ENCODE measurements at regions not wholly inside any gene's neighbourhood (a gene's known extent, or its start where the extent isn't known, plus 50 kb on each side); places are given as distances from the start of the nearest gene placed in this dataset.

- no peaks in the 10 kb centered on the region for H3K36me3 ChIP-seq (ENCODE audit: control insufficient read depth, insufficient read depth, low read length)
- no peaks in the 10 kb centered on the region for H3K27me3 ChIP-seq (ENCODE audit: control insufficient read depth, insufficient read depth, low read length)
- H3K4me1 ChIP-seq (ENCODE audit: control insufficient read depth, insufficient read depth, low read length) = no peaks in the 10 kb centered on the region
- H3K9me3 ChIP-seq (ENCODE audit: control insufficient read depth, insufficient read depth, low read depth, low read length) = peaks cover 3% of the 10 kb centered on the region
- H3K9ac ChIP-seq (ENCODE audit: low read length) = no peak overlapping the region
- no peak overlapping the region for H3K4me3 ChIP-seq (ENCODE audit: low read depth, low read length)
- H3K27ac ChIP-seq (ENCODE audit: low read depth, low read length) = no peak overlapping the region
Observed at GRCh38 chr1:5253036-5253435, 598.6 kb downstream of the AJAP1 start.

GRCh38 chr1:5250336-5250735 is 595.9 kb downstream of the AJAP1 start:
- Histone ChIP-seq H3K27me3 (ENCODE audit: control insufficient read depth, insufficient read depth, low read length) (no peaks in the 10 kb centered on the region; the same call in 1 of the 2 replicates), H3K9me3 (ENCODE audit: control insufficient read depth, insufficient read depth, low read depth, low read length) (no peaks in the 10 kb centered on the region), H3K4me1 (ENCODE audit: control insufficient read depth, insufficient read depth, low read length) (no peaks in the 10 kb centered on the region), H3K27ac (ENCODE audit: low read depth, low read length) (no peak overlapping the region), H3K9ac (ENCODE audit: low read length) (no peak overlapping the region), H3K4me3 (ENCODE audit: low read depth, low read length) (no peak overlapping the region), H3K36me3 (ENCODE audit: control insufficient read depth, insufficient read depth, low read length) (no peaks in the 10 kb centered on the region)

- Histone ChIP-seq H3K36me3 (ENCODE audit: control insufficient read depth, insufficient read depth, low read length) (no peaks in the 10 kb centered on the region), H3K27me3 (ENCODE audit: control insufficient read depth, insufficient read depth, low read length) (no peaks in the 10 kb centered on the region; the same call in 1 of the 2 replicates), H3K4me3 (ENCODE audit: low read depth, low read length) (no peak overlapping the region), H3K9ac (ENCODE audit: low read length) (no peak overlapping the region), H3K27ac (ENCODE audit: low read depth, low read length) (no peak overlapping the region), H3K9me3 (ENCODE audit: control insufficient read depth, insufficient read depth, low read depth, low read length) (no peaks in the 10 kb centered on the region), H3K4me1 (ENCODE audit: control insufficient read depth, insufficient read depth, low read length) (no peaks in the 10 kb centered on the region)
Observed at GRCh38 chr1:5245348-5245747, 590.9 kb downstream of the AJAP1 start.

- Histone ChIP-seq H3K4me3 (ENCODE audit: low read depth, low read length) (no peak overlapping the region), H3K27ac (ENCODE audit: low read depth, low read length) (no peak overlapping the region), H3K27me3 (ENCODE audit: control insufficient read depth, insufficient read depth, low read length) (no peaks in the 10 kb centered on the region; the same call in 1 of the 2 replicates), H3K4me1 (ENCODE audit: control insufficient read depth, insufficient read depth, low read length) (no peaks in the 10 kb centered on the region), H3K9ac (ENCODE audit: low read length) (no peak overlapping the region), H3K36me3 (ENCODE audit: control insufficient read depth, insufficient read depth, low read length) (no peaks in the 10 kb centered on the region), H3K9me3 (ENCODE audit: control insufficient read depth, insufficient read depth, low read depth, low read length) (no peaks in the 10 kb centered on the region)
Observed at GRCh38 chr1:5244631-5245285, 590.3 kb downstream of the AJAP1 start.

- Histone ChIP-seq H3K4me1 (ENCODE audit: control insufficient read depth, insufficient read depth, low read length) (no peaks in the 10 kb centered on the region), H3K27ac (ENCODE audit: low read depth, low read length) (no peak overlapping the region), H3K36me3 (ENCODE audit: control insufficient read depth, insufficient read depth, low read length) (no peaks in the 10 kb centered on the region), H3K9me3 (ENCODE audit: control insufficient read depth, insufficient read depth, low read depth, low read length) (peaks cover 5% of the 10 kb centered on the region; the same call in 1 of the 2 replicates), H3K9ac (ENCODE audit: low read length) (no peak overlapping the region), H3K27me3 (ENCODE audit: control insufficient read depth, insufficient read depth, low read length) (no peaks in the 10 kb centered on the region; the same call in 1 of the 2 replicates), H3K4me3 (ENCODE audit: low read depth, low read length) (no peak overlapping the region)
Observed at GRCh38 chr1:5242850-5243249, 588.4 kb downstream of the AJAP1 start.

- no peaks in the 10 kb centered on the region for H3K36me3 ChIP-seq (ENCODE audit: control insufficient read depth, insufficient read depth, low read length)
- H3K9ac ChIP-seq (ENCODE audit: low read length) = no peak overlapping the region
- no peak overlapping the region for H3K4me3 ChIP-seq (ENCODE audit: low read depth, low read length)
- 0 out of 2 replicates have a peak, but pooled peaks cover 6% of the 10 kb centered on the region for H3K4me1 ChIP-seq (ENCODE audit: control insufficient read depth, insufficient read depth, low read length)
- H3K27ac ChIP-seq (ENCODE audit: low read depth, low read length) = no peak overlapping the region
- peaks cover 5% of the 10 kb centered on the region; the same call in 1 of the 2 replicates for H3K9me3 ChIP-seq (ENCODE audit: control insufficient read depth, insufficient read depth, low read depth, low read length)
- no peaks in the 10 kb centered on the region for H3K27me3 ChIP-seq (ENCODE audit: control insufficient read depth, insufficient read depth, low read length)
Observed at GRCh38 chr1:5239911-5240310, 585.5 kb downstream of the AJAP1 start.

GRCh38 chr1:5238351-5239130 is 584.1 kb downstream of the AJAP1 start:
- H3K4me3 ChIP-seq (ENCODE audit: low read depth, low read length) = no peak overlapping the region
- H3K9ac ChIP-seq (ENCODE audit: low read length) = no peak overlapping the region
- peaks cover 8% of the 10 kb centered on the region; the same call in 1 of the 2 replicates for H3K9me3 ChIP-seq (ENCODE audit: control insufficient read depth, insufficient read depth, low read depth, low read length)
- 0 out of 2 replicates have a peak, but pooled peaks cover 6% of the 10 kb centered on the region for H3K4me1 ChIP-seq (ENCODE audit: control insufficient read depth, insufficient read depth, low read length)
- no peak overlapping the region for H3K27ac ChIP-seq (ENCODE audit: low read depth, low read length)
- no peaks in the 10 kb centered on the region for H3K27me3 ChIP-seq (ENCODE audit: control insufficient read depth, insufficient read depth, low read length)
- H3K36me3 ChIP-seq (ENCODE audit: control insufficient read depth, insufficient read depth, low read length) = no peaks in the 10 kb centered on the region

- no peak overlapping the region for H3K27ac ChIP-seq (ENCODE audit: low read depth, low read length)
- no peak overlapping the region for H3K9ac ChIP-seq (ENCODE audit: low read length)
- no peaks in the 10 kb centered on the region for H3K36me3 ChIP-seq (ENCODE audit: control insufficient read depth, insufficient read depth, low read length)
- H3K9me3 ChIP-seq (ENCODE audit: control insufficient read depth, insufficient read depth, low read depth, low read length) = peaks cover 19% of the 10 kb centered on the region
- no peaks in the 10 kb centered on the region for H3K27me3 ChIP-seq (ENCODE audit: control insufficient read depth, insufficient read depth, low read length)
- H3K4me3 ChIP-seq (ENCODE audit: low read depth, low read length) = no peak overlapping the region
- 0 out of 2 replicates have a peak, but pooled peaks cover 6% of the 10 kb centered on the region for H3K4me1 ChIP-seq (ENCODE audit: control insufficient read depth, insufficient read depth, low read length)
Observed at GRCh38 chr1:5235355-5235899, 581.0 kb downstream of the AJAP1 start.

GRCh38 chr1:5232537-5232936 is 578.1 kb downstream of the AJAP1 start:
- Histone ChIP-seq H3K9me3 (ENCODE audit: control insufficient read depth, insufficient read depth, low read depth, low read length) (peaks cover 15% of the 10 kb centered on the region), H3K4me1 (ENCODE audit: control insufficient read depth, insufficient read depth, low read length) (0 out of 2 replicates have a peak, but pooled peaks cover 6% of the 10 kb centered on the region), H3K4me3 (ENCODE audit: low read depth, low read length) (no peak overlapping the region), H3K27ac (ENCODE audit: low read depth, low read length) (no peak overlapping the region), H3K36me3 (ENCODE audit: control insufficient read depth, insufficient read depth, low read length) (no peaks in the 10 kb centered on the region), H3K27me3 (ENCODE audit: control insufficient read depth, insufficient read depth, low read length) (peaks cover 9% of the 10 kb centered on the region; the same call in 1 of the 2 replicates), H3K9ac (ENCODE audit: low read length) (no peak overlapping the region)

- no peak overlapping the region for H3K9ac ChIP-seq (ENCODE audit: low read length)
- H3K4me1 ChIP-seq (ENCODE audit: control insufficient read depth, insufficient read depth, low read length) = peaks cover 11% of the 10 kb centered on the region
- no peak overlapping the region for H3K4me3 ChIP-seq (ENCODE audit: low read depth, low read length)
- no peak overlapping the region for H3K27ac ChIP-seq (ENCODE audit: low read depth, low read length)
- H3K27me3 ChIP-seq (ENCODE audit: control insufficient read depth, insufficient read depth, low read length) = peaks cover 16% of the 10 kb centered on the region; the same call in 1 of the 2 replicates
- no peaks in the 10 kb centered on the region for H3K36me3 ChIP-seq (ENCODE audit: control insufficient read depth, insufficient read depth, low read length)
- peaks cover 15% of the 10 kb centered on the region for H3K9me3 ChIP-seq (ENCODE audit: control insufficient read depth, insufficient read depth, low read depth, low read length)
Observed at GRCh38 chr1:5231541-5232315, 577.3 kb downstream of the AJAP1 start.

All from HUES6 (cell line).